ENCODE measurements at regions not wholly inside any gene's neighbourhood (a gene's known extent, or its start where the extent isn't known, plus 50 kb on each side); places are given as distances from the start of the nearest gene placed in this dataset.
A peak's percentile ranks its signal among the peaks of the same experiment; 100 is the strongest.

DNA sequence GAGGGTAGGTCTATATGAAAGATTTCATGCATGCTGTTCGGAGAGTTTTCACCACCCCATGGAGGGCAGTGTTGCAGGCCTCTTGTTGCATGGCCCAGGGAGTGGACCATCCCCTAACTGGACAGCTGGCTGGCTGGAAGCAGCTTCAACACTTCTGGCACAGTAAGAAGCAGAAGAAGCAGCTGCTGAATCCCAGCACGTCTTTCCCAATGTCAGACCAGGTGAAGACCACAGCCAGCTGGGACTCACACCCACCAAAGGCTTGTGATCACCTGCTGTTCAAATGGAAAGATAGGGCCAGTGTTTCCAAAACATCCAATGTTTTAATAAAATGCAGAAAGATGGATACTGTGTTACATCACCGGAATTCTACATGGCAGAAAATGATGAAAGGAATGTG lies 1423.6 kb downstream of the AACS start:
- Histone ChIP-seq H3K36me3 (no peaks in the 10 kb centered on the region), H3K27ac (no peak overlapping the region), H3K27me3 (no peaks in the 10 kb centered on the region), H3K4me3 (no peak overlapping the region), H3K4me1 (no peaks in the 10 kb centered on the region), H3K9me3 (no peaks in the 10 kb centered on the region)
- TF ChIP-seq, protein P1, sequence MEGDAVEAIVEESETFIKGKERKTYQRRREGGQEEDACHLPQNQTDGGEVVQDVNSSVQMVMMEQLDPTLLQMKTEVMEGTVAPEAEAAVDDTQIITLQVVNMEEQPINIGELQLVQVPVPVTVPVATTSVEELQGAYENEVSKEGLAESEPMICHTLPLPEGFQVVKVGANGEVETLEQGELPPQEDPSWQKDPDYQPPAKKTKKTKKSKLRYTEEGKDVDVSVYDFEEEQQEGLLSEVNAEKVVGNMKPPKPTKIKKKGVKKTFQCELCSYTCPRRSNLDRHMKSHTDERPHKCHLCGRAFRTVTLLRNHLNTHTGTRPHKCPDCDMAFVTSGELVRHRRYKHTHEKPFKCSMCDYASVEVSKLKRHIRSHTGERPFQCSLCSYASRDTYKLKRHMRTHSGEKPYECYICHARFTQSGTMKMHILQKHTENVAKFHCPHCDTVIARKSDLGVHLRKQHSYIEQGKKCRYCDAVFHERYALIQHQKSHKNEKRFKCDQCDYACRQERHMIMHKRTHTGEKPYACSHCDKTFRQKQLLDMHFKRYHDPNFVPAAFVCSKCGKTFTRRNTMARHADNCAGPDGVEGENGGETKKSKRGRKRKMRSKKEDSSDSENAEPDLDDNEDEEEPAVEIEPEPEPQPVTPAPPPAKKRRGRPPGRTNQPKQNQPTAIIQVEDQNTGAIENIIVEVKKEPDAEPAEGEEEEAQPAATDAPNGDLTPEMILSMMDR (IDR thresholded peaks at IDR 0.05) = no peak
- TF ChIP-seq POLR2A (IDR thresholded peaks at IDR 0.05) = no peak
- no peak for DNase-seq
- intact Hi-C loops (cut with DNase I) = no loop called here
- WGBS (ENCODE audit: insufficient coverage, low coverage, low lambda C conversion rate, missing lambda C conversion rate) = 57% methylated on average over 3 of the region's 3 CpGs
- no peak for ATAC-seq

DNA sequence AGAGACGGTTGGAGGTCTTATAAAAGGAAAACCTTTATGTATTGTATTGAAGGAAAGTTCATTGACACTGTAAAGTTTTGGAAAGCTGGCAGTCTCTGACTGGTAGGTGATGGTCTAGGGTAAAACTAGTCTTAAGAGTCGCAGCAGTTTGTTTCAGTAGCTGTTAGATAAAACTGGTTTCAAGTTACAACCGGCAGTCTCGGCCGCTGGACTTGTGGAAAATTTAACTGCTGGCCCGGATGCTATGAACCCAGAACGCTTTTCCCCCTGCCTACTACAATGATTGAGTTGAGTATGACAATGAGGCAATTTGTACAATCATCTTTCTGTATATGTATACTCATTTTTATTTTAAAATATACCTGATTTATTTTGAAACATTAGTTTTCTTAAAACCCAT lies 1426.9 kb downstream of the AACS start:
- Histone ChIP-seq H3K9me3 (no peaks in the 10 kb centered on the region), H3K36me3 (no peaks in the 10 kb centered on the region), H3K27ac (no peak overlapping the region), H3K27me3 (no peaks in the 10 kb centered on the region), H3K4me3 (no peak overlapping the region), H3K4me1 (no peaks in the 10 kb centered on the region)
- 36% methylated on average over 7 of the region's 7 CpGs for WGBS (ENCODE audit: insufficient coverage, low coverage, low lambda C conversion rate, missing lambda C conversion rate)
- DNase-seq (no peak), ATAC-seq (no peak)
- TF ChIP-seq, protein P1 (IDR thresholded peaks at IDR 0.05) = no peak
- TF ChIP-seq POLR2A (IDR thresholded peaks at IDR 0.05) = no peak
- intact Hi-C loops (cut with DNase I) = no loop called here

DNA sequence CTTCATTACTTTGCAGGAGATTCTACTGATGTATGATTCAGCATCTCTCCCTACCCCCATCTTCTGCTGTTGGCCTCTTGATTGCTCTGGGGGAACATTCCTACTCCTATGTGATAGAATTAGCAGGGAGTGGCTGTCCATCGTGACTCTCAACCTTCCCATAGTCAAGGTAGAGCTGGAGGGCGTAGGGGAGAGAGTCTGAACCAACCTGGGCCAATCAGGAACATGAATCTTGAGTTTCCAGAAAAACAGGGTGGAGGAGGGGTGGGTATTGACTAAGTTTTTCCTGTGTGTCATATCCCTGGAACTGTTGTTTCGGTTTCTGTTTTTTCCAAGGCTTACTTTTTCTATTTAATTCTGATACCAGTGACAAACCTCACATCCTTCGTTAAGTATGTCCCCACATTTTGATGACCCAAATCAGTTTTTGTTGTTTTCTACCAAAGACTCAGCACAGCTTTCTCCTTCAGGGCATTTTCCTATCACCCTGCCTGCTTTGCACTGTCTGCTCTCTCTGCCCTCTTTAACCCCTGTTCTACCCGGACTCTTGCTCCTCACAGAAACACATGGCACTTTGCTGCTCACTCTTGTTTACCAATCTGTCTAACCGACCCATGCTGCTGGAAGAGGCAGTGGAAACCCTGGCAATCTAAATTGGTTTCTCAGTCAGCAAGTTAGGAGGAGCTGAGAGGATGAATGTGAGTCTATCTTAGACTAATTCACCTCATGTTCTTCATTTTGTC lies 1428.3 kb downstream of the AACS start:
- H3K27ac ChIP-seq = no peak overlapping the region
- TF ChIP-seq, protein P1 (IDR thresholded peaks at IDR 0.05) = no peak
- ATAC-seq = peak in 2 of 4 donors; percentile 30 to 80
- no peaks in the 10 kb centered on the region for H3K9me3 ChIP-seq
- no peaks in the 10 kb centered on the region for H3K27me3 ChIP-seq
- intact Hi-C loops (cut with DNase I) = no loop called here
- H3K36me3 ChIP-seq = no peaks in the 10 kb centered on the region
- H3K4me1 ChIP-seq = no peaks in the 10 kb centered on the region
- H3K4me3 ChIP-seq = no peak overlapping the region
- 29% methylated on average over 4 of the region's 6 CpGs for whole genome bisulfite sequencing (ENCODE audit: insufficient coverage, low coverage, low lambda C conversion rate, missing lambda C conversion rate)
- no peak for DNase-seq

DNA sequence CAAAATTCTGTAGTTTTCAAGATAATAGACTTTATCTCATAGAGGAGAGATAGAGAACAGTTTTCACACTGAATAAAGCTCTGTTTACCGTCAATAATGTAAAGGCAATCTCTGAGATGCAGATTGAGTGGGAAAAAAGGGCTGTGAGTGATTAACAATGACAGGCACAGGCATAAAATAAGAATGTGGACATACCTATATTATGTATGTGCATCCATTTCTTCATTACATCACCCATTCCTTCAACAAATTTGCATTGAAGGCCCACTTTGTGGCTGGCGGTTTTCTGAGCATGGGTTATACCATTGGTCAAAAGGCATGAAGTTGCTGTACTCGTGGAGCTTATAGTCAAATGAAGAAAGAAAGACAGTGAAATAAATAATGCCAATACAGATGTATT lies 1431.0 kb downstream of the AACS start:
- ATAC-seq = no peak
- 54% methylated on average over 3 of the region's 3 CpGs for WGBS (ENCODE audit: insufficient coverage, low coverage, low lambda C conversion rate, missing lambda C conversion rate)
- Histone ChIP-seq H3K9me3 (no peaks in the 10 kb centered on the region), H3K4me3 (no peak overlapping the region), H3K27ac (no peak overlapping the region), H3K4me1 (no peaks in the 10 kb centered on the region), H3K27me3 (no peaks in the 10 kb centered on the region), H3K36me3 (no peaks in the 10 kb centered on the region)
- DNase-seq = no peak
- TF ChIP-seq, protein P1 (IDR thresholded peaks at IDR 0.05) = no peak
- TF ChIP-seq POLR2A (IDR thresholded peaks at IDR 0.05) = no peak
- intact Hi-C loops (cut with DNase I) = no loop called here
